AG09309 (cell line): ENCODE measurements at regions not wholly inside any gene's neighbourhood (a gene's known extent, or its start where the extent isn't known, plus 50 kb on each side); places are given as distances from the start of the nearest gene placed in this dataset.

Source experiments
- DNase-seq: peaks from one replicate; pipeline ENCODE4 v3.0.0-alpha.2; 2010; ENCODE audit warnings: low read depth
- H3K4me3 ChIP-seq: 2 replicates; pipeline ENCODE4 v1.5.1; 2011; ENCODE audit warnings: mild to moderate bottlenecking, low read depth, low read length, moderate library complexity; ENCODE audit not compliant: control insufficient read depth
- CTCF ChIP-seq: IDR thresholded peaks from 2 replicates; pipeline ENCODE4 v1.5.1; 2011; ENCODE audit warnings: mild to moderate bottlenecking, low read depth, low read length, inconsistent platforms; ENCODE audit not compliant: insufficient read depth, control insufficient read depth; ENCODE audit errors: missing control alignments

GRCh38 chr1:217275655-217276398 lies 355.1 kb downstream of the GPATCH2 start:
- H3K4me3 ChIP-seq, result no peak overlapping the region
- DNase-seq, result no peak
- no peak for TF ChIP-seq CTCF

GRCh38 chr1:217274927-217275654 lies 355.8 kb downstream of the GPATCH2 start:
- no peak for TF ChIP-seq CTCF

GRCh38 chr1:217274416-217274815 lies 356.5 kb downstream of the GPATCH2 start:
- DNase-seq, result no peak
- no peak for TF ChIP-seq CTCF
- H3K4me3 ChIP-seq, result no peak overlapping the region

More at GRCh38 chr1:217274927-217275654, 355.8 kb downstream of the GPATCH2 start:
- H3K4me3 ChIP-seq, result no peak overlapping the region
- DNase-seq, result no peak

DNA sequence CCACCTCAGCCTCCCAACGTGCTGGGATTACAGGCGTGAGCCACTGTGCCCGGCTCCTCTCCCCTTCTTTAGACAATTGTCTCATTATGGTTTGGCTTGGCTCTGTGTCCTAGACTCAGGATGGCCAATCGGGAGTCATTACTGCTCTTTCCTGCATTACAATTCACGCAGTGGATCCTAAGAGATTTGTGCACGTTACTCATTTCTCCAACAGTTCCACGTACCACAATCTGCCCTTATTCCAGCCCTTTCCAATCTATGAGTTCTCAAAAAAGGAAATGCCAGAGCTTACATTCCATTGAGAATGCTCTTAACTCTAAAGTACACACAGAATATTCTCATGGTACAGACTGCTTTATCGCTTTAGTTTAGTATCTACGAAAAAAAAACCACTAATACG lies 357.0 kb downstream of the GPATCH2 start:
- DNase-seq, result no peak
- H3K4me3 ChIP-seq, result no peak overlapping the region
- no peak for TF ChIP-seq CTCF

- TF ChIP-seq CTCF, result no peak
- H3K4me3 ChIP-seq, result no peak overlapping the region
- DNase-seq, result peak; percentile 42
These were observed 358.5 kb downstream of the GPATCH2 start for GRCh38 chr1:217272385-217272784.

GRCh38 chr1:217270101-217270500 lies 360.8 kb downstream of the GPATCH2 start:
- no peak for DNase-seq
- no peak overlapping the region for H3K4me3 ChIP-seq
- TF ChIP-seq CTCF, result no peak
